Esophagus muscularis mucosa (tissue), 4 donors: ENCODE measurements at regions not wholly inside any gene's neighbourhood (a gene's known extent, or its start where the extent isn't known, plus 50 kb on each side); places are given as distances from the start of the nearest gene placed in this dataset.

Experiments
- DNase-seq: peaks from one replicate; pipeline ENCODE4 v3.0.0-alpha.2; 2017; ENCODE audit errors: extremely low spot score
- H3K27ac ChIP-seq, 4 donors: fragments of 200-600 bp; sonication (generic); replicated peaks in 1 of 4; 1 replicate in 3 of 4; 2 replicates in 1 of 4; pipeline ENCODE4 v1.5.1; 2016 to 2019; ENCODE audit warnings: mild to moderate bottlenecking in 1 of 4
- H3K27me3 ChIP-seq, 4 donors: fragments of 200-600 bp; sonication (generic); one replicate each; pipeline versions ENCODE4 v1.5.1 to v1.6.0; 2016 to 2019
- H3K36me3 ChIP-seq, 4 donors: fragments of 200-600 bp; sonication (generic); one replicate each; pipeline ENCODE4 v1.5.1; 2016 to 2019
- H3K4me1 ChIP-seq, 4 donors: fragments of 200-600 bp; sonication (generic); one replicate each; pipeline ENCODE4 v1.5.1; 2016 to 2019
- H3K4me3 ChIP-seq, 4 donors: fragments of 200-600 bp; sonication (generic); 1 replicate in 2 of 4; 2 replicates in 2 of 4; pipeline ENCODE4 v1.5.1; 2016 to 2019; ENCODE audit warnings: mild to moderate bottlenecking in 4 of 4, moderate library complexity in 1 of 4
- H3K9me3 ChIP-seq, 4 donors: fragments of 200-600 bp; sonication (generic); 1 replicate in 3 of 4; 2 replicates in 1 of 4; pipeline ENCODE4 v1.5.1; 2016 to 2019
- CTCF ChIP-seq, 3 experiments: fragments of 200-600 bp in 2 of 3; fragments of 450-650 bp in 1 of 3; sonication (generic) in 2 of 3; IDR thresholded peaks; one replicate each; pipeline ENCODE4 v1.5.1; 2017 to 2019; ENCODE audit warnings: antibody characterized with exemption in 3 of 3, mild to moderate bottlenecking in 2 of 3, moderate library complexity in 1 of 3
- EP300 ChIP-seq: sonication (generic); formaldehyde crosslinking; IDR thresholded peaks from one replicate; pipeline ENCODE4 v1.6.1; 2017; ENCODE audit warnings: antibody characterized with exemption
- POLR2A ChIP-seq: fragments of 450-650 bp; IDR thresholded peaks from one replicate; pipeline ENCODE4 v1.6.1; 2017; ENCODE audit warnings: antibody characterized with exemption, moderate library complexity, mild to moderate bottlenecking, low read depth
- POLR2AphosphoS5 ChIP-seq, 2 donors: sonication (generic); formaldehyde crosslinking; IDR thresholded peaks; one replicate each; pipeline ENCODE4 v1.6.1; 2017; ENCODE audit warnings: antibody characterized with exemption in 2 of 2
- WGBS: methylation state at CpG from one replicate; pipeline ENCODE4 v1.1.5; 2018; 5-methylcytosine and 5-hydroxymethylcytosine counted together
- intact Hi-C: fragments of 100-400 bp; cut with DNase I; formaldehyde crosslinking; loops from one replicate; pipeline ENCODE4 v1.15.1; 2023

- 5% methylated on average over 15 of the region's 16 CpGs for whole genome bisulfite sequencing
- intact Hi-C loops = loop anchor here (2.0 to 10.0 kb wide), 3 partner anchors 361 to 979 kb away; no protein-coding TSS in a partner anchor
- H3K9me3 ChIP-seq = peaks cover 0 to 9% (median 2%) of the 10 kb centered on the region in 4 donors
- H3K4me3 ChIP-seq = peak overlapping the region in 3 of 4 donors; percentile 16 to 41 (median 21)
- peak; percentile 95 for DNase-seq
- no peaks in the 10 kb centered on the region for H3K36me3 ChIP-seq
- peak overlapping the region in 3 of 4 donors; percentile 36 to 61 (median 40) for H3K27ac ChIP-seq
- TF ChIP-seq POLR2AphosphoS5 (IDR thresholded peaks at IDR 0.05) (peak in 1 of 2 donors; percentile 31), CTCF (IDR thresholded peaks at IDR 0.05) (peak; percentile 89 to 95 (median 92)), POLR2A (no peak)
- H3K27me3 ChIP-seq = no peaks in the 10 kb centered on the region
- H3K4me1 ChIP-seq = peaks cover 10 to 20% (median 18%) of the 10 kb centered on the region in 4 donors
Measured at GRCh38 chr1:222455188-222455879, 92.6 kb downstream of the HHIPL2 start.

GRCh38 chr1:222454782-222455181, 93.1 kb downstream of the HHIPL2 start:
- H3K27ac ChIP-seq = peak overlapping the region in 3 of 4 donors; percentile 36 to 61 (median 40)
- no peak for TF ChIP-seq EP300
- no peak for TF ChIP-seq CTCF (IDR thresholded peaks at IDR 0.05)
- no peak for TF ChIP-seq POLR2A
- TF ChIP-seq POLR2AphosphoS5 (IDR thresholded peaks at IDR 0.05) = no peak
- peak overlapping the region in 3 of 4 donors; percentile 16 to 41 (median 21) for H3K4me3 ChIP-seq
- no peaks in the 10 kb centered on the region for H3K27me3 ChIP-seq
- peaks cover 0 to 9% (median 2%) of the 10 kb centered on the region in 4 donors for H3K9me3 ChIP-seq
- H3K36me3 ChIP-seq = no peaks in the 10 kb centered on the region
- 12% methylated on average over 9 of the region's 13 CpGs for WGBS
- no peak for DNase-seq
- intact Hi-C loops = loop anchor here (2.0 to 10.0 kb wide), 3 partner anchors 360 to 978 kb away; no protein-coding TSS in a partner anchor
- peaks cover 10 to 20% (median 18%) of the 10 kb centered on the region in 4 donors for H3K4me1 ChIP-seq

GRCh38 chr1:222454186-222454585, 93.7 kb downstream of the HHIPL2 start:
- intact Hi-C loops = loop anchor here (2.0 to 10.0 kb wide), 3 partner anchors 359 to 977 kb away; no protein-coding TSS in a partner anchor

GRCh38 chr1:222452031-222452430, 95.9 kb downstream of the HHIPL2 start:
- H3K27ac ChIP-seq = no peak overlapping the region
- DNase-seq = no peak
- no peaks in the 10 kb centered on the region for H3K27me3 ChIP-seq
- H3K9me3 ChIP-seq = no peaks in the 10 kb centered on the region
- TF ChIP-seq EP300 (no peak), POLR2A (no peak), CTCF (IDR thresholded peaks at IDR 0.05) (no peak), POLR2AphosphoS5 (IDR thresholded peaks at IDR 0.05) (no peak)
- intact Hi-C loops = loop anchor here (10.0 kb wide), 2 partner anchors 357 to 907 kb away; no protein-coding TSS in a partner anchor
- H3K36me3 ChIP-seq = no peaks in the 10 kb centered on the region
- WGBS = 83% methylated on average over 3 of the region's 3 CpGs
- peaks cover 10 to 20% (median 18%) of the 10 kb centered on the region in 4 donors for H3K4me1 ChIP-seq
- H3K4me3 ChIP-seq = no peak overlapping the region

More at GRCh38 chr1:222454186-222454585, 93.7 kb downstream of the HHIPL2 start:
- peaks cover 10 to 20% (median 18%) of the 10 kb centered on the region in 4 donors for H3K4me1 ChIP-seq
- no peaks in the 10 kb centered on the region for H3K27me3 ChIP-seq
- no peak for TF ChIP-seq POLR2A
- TF ChIP-seq POLR2AphosphoS5 (IDR thresholded peaks at IDR 0.05) = no peak
- no peak for TF ChIP-seq EP300
- no peak for TF ChIP-seq CTCF (IDR thresholded peaks at IDR 0.05)
- WGBS = 91% methylated on average over 5 of the region's 5 CpGs
- no peak for DNase-seq
- no peaks in the 10 kb centered on the region for H3K36me3 ChIP-seq
- H3K4me3 ChIP-seq = no peak overlapping the region
- peak overlapping the region in 2 of 4 donors; percentile 40 to 61 for H3K27ac ChIP-seq
- H3K9me3 ChIP-seq = peaks cover 0 to 9% (median 2%) of the 10 kb centered on the region in 4 donors
